Mesenchymal stem cell (in vitro differentiated cells and primary cell): ENCODE measurements at regions not wholly inside any gene's neighbourhood (a gene's known extent, or its start where the extent isn't known, plus 50 kb on each side); places are given as distances from the start of the nearest gene placed in this dataset.
"Not testable (repeated sequence)": the region's sequence is repeated elsewhere in the genome, so short reads cannot be mapped to it uniquely, and the experiment has no call there.

Source experiments
- DNase-seq: peaks from one replicate; pipeline ENCODE4 v3.0.0-alpha.2; 2013
- H2AFZ ChIP-seq: one replicate; pipeline ENCODE4 v1.6.1; 2013; ENCODE audit warnings: low read depth, mild to moderate bottlenecking, control low read depth, inconsistent platforms, low read length, moderate library complexity
- H2AK5ac ChIP-seq: 2 replicates; pipeline ENCODE4 v1.6.1; 2013; ENCODE audit warnings: low read length, moderate library complexity, mild to moderate bottlenecking, inconsistent platforms; ENCODE audit not compliant: severe bottlenecking
- H2BK120ac ChIP-seq: one replicate; pipeline ENCODE4 v1.6.1; 2013; ENCODE audit warnings: low read depth, mild to moderate bottlenecking, inconsistent platforms, low read length, moderate library complexity
- H2BK12ac ChIP-seq, 2 experiments: one replicate each; pipeline ENCODE4 v1.6.1; 2013; ENCODE audit warnings: inconsistent platforms in 2 of 2, low read length in 2 of 2, mild to moderate bottlenecking in 2 of 2, moderate library complexity in 2 of 2, control low read depth in 1 of 2
- H2BK15ac ChIP-seq: one replicate; pipeline ENCODE4 v1.6.1; 2013; ENCODE audit warnings: mild to moderate bottlenecking, low read depth, inconsistent platforms; ENCODE audit not compliant: poor library complexity, severe bottlenecking
- H2BK5ac ChIP-seq: 2 replicates; pipeline ENCODE4 v1.6.1; 2013; ENCODE audit warnings: low read depth, mild to moderate bottlenecking, low read length, control low read depth, inconsistent platforms; ENCODE audit not compliant: poor library complexity, severe bottlenecking
- H3K14ac ChIP-seq, 2 experiments: one replicate each; pipeline ENCODE4 v1.6.1; 2013; ENCODE audit warnings: inconsistent platforms in 2 of 2, low read length in 2 of 2, control low read depth in 1 of 2, mild to moderate bottlenecking in 1 of 2, moderate library complexity in 1 of 2
- H3K18ac ChIP-seq, 2 experiments: one replicate each; pipeline ENCODE4 v1.6.1; 2013; ENCODE audit warnings: inconsistent platforms in 2 of 2, low read length in 2 of 2, control low read depth in 1 of 2, low read depth in 1 of 2, mild to moderate bottlenecking in 1 of 2
- H3K23ac ChIP-seq, 2 experiments: one replicate each; pipeline ENCODE4 v1.6.1; 2013; ENCODE audit warnings: inconsistent platforms in 2 of 2, low read length in 2 of 2, mild to moderate bottlenecking in 2 of 2, moderate library complexity in 2 of 2, control low read depth in 1 of 2
- H3K27ac ChIP-seq: 2 replicates; pipeline ENCODE4 v1.5.1; 2013; ENCODE audit warnings: mild to moderate bottlenecking, moderate library complexity, low read length, control low read depth, inconsistent platforms; ENCODE audit not compliant: poor library complexity, severe bottlenecking
- H3K27me3 ChIP-seq, 2 experiments: 2 replicates each; pipeline versions ENCODE4 v1.6.1 to v1.7.0; 2013; ENCODE audit warnings: low read length in 2 of 2, mild to moderate bottlenecking in 2 of 2, moderate library complexity in 2 of 2, control low read depth in 1 of 2, inconsistent platforms in 1 of 2; ENCODE audit not compliant: control insufficient read depth in 1 of 2, insufficient read depth in 1 of 2
- H3K36me3 ChIP-seq, 2 experiments: 2 replicates each; pipeline versions ENCODE4 v1.6.1 to v1.7.0; 2013; ENCODE audit warnings: low read length in 2 of 2, control low read depth in 1 of 2, inconsistent platforms in 1 of 2, low read depth in 1 of 2, mild to moderate bottlenecking in 1 of 2; ENCODE audit not compliant: insufficient read depth in 2 of 2, control insufficient read depth in 1 of 2
- H3K4ac ChIP-seq, 2 experiments: one replicate each; pipeline ENCODE4 v1.6.1; 2013; ENCODE audit warnings: inconsistent platforms in 2 of 2, low read length in 2 of 2, mild to moderate bottlenecking in 2 of 2, moderate library complexity in 2 of 2, control low read depth in 1 of 2, low read depth in 1 of 2
- H3K4me1 ChIP-seq: 2 replicates; pipeline ENCODE4 v1.6.1; 2013; ENCODE audit warnings: low read depth, low read length, control low read depth; ENCODE audit not compliant: control insufficient read depth, insufficient read depth
- H3K4me2 ChIP-seq: 2 replicates; pipeline ENCODE4 v1.6.1; 2013; ENCODE audit warnings: low read length, mild to moderate bottlenecking, inconsistent platforms; ENCODE audit not compliant: poor library complexity, severe bottlenecking
- H3K4me3 ChIP-seq, 2 experiments: 2 replicates each; pipeline versions ENCODE4 v1.5.1 to v1.7.0; 2013; ENCODE audit warnings: low read length in 2 of 2, mild to moderate bottlenecking in 2 of 2, control low read depth in 1 of 2, low read depth in 1 of 2; ENCODE audit not compliant: insufficient read depth in 1 of 2
- H3K79me1 ChIP-seq: replicated peaks from 2 replicates; pipeline ENCODE4 v1.6.1; 2013; ENCODE audit warnings: mild to moderate bottlenecking, control low read depth, low read length, inconsistent platforms; ENCODE audit not compliant: poor library complexity, severe bottlenecking
- H3K9ac ChIP-seq: 2 replicates; pipeline ENCODE4 v1.7.0; 2013; ENCODE audit warnings: mild to moderate bottlenecking, low read length, moderate library complexity
- H3K9me3 ChIP-seq: 2 replicates; pipeline ENCODE4 v1.7.0; 2013; ENCODE audit warnings: mild to moderate bottlenecking, low read length; ENCODE audit not compliant: control insufficient read depth
- H4K8ac ChIP-seq: one replicate; pipeline ENCODE4 v1.6.1; 2013; ENCODE audit warnings: inconsistent platforms, mild to moderate bottlenecking, low read length, moderate library complexity
- H4K91ac ChIP-seq: one replicate; pipeline ENCODE4 v1.6.1; 2013; ENCODE audit warnings: mild to moderate bottlenecking, low read length, inconsistent platforms
- WGBS: methylation state at CpG from one replicate; pipeline ENCODE4 v1.1.7; 2013; ENCODE audit warnings: mixed read lengths; 5-methylcytosine and 5-hydroxymethylcytosine counted together

DNA sequence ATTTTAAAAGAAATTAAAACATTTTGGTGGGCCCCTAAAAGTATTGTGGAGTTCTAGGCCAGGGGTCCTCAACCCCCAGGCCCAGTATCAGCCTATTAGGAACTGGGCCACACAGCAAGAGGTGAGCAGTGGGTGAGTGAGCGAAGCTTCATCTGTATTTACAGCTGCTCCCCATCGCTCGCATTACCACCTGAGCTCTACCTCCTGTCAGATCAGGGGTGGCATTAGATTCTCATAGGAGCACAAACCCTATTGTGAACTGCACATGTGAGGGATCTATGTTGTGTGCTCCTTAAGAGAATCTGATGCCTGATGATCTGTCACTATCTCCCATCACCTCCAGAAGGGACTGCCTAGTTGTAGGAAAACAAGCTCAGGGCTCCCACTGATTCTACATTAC is 50.1 kb upstream of the PAPSS2 start:
- not testable (repeated sequence) for H2BK15ac ChIP-seq, H2BK5ac ChIP-seq, H2AK5ac ChIP-seq, H4K8ac ChIP-seq, H3K4me1 ChIP-seq, H3K4ac ChIP-seq, H3K9ac ChIP-seq, H2AFZ ChIP-seq, H2BK12ac ChIP-seq, DNase-seq, H3K9me3 ChIP-seq, H3K27ac ChIP-seq, H4K91ac ChIP-seq, H3K14ac ChIP-seq, H3K36me3 ChIP-seq, H3K4me3 ChIP-seq, H2BK120ac ChIP-seq, H3K18ac ChIP-seq, H3K27me3 ChIP-seq, H3K4me2 ChIP-seq, H3K23ac ChIP-seq, H3K79me1 ChIP-seq
- 100% methylated on average over 3 of the region's 3 CpGs for WGBS
